HS-27A (cell line): ENCODE measurements at regions not wholly inside any gene's neighbourhood (a gene's known extent, or its start where the extent isn't known, plus 50 kb on each side); places are given as distances from the start of the nearest gene placed in this dataset.

Experiments
- DNase-seq: peaks from one replicate; pipeline ENCODE4 v3.0.0-alpha.2; 2012; ENCODE audit warnings: low read depth, missing footprints

- no peak for DNase-seq
Observed at GRCh38 chr12:93134175-93134890, 205.2 kb upstream of the EEA1 start.

- DNase-seq, result no peak
Observed at GRCh38 chr12:93134893-93135285, 205.8 kb upstream of the EEA1 start.

- DNase-seq, result no peak
Observed at GRCh38 chr12:93135286-93136239, 206.5 kb upstream of the EEA1 start.

- DNase-seq, result no peak
Observed at GRCh38 chr12:93136253-93137055, 207.4 kb upstream of the EEA1 start.

GRCh38 chr12:93137656-93138612 is 208.8 kb upstream of the EEA1 start:
- DNase-seq, result peak; percentile 35

- no peak for DNase-seq
Observed at GRCh38 chr12:93139028-93139665, 210.1 kb upstream of the EEA1 start.

GRCh38 chr12:93140325-93140724 is 211.2 kb upstream of the EEA1 start:
- DNase-seq, result no peak

GRCh38 chr12:93140801-93141200 is 211.7 kb upstream of the EEA1 start:
- DNase-seq, result no peak

GRCh38 chr12:93142881-93143280 is 213.8 kb upstream of the EEA1 start:
- no peak for DNase-seq

GRCh38 chr12:93144109-93144508 is 215.0 kb upstream of the EEA1 start:
- no peak for DNase-seq

- no peak for DNase-seq
Observed at GRCh38 chr12:93145086-93145485, 216.0 kb upstream of the EEA1 start.

- no peak for DNase-seq
Observed at GRCh38 chr12:93146263-93146939, 217.3 kb upstream of the EEA1 start.

GRCh38 chr12:93146970-93147369 is 217.9 kb upstream of the EEA1 start:
- no peak for DNase-seq

- no peak for DNase-seq
Observed at GRCh38 chr12:93148412-93148811, 219.3 kb upstream of the EEA1 start.

GRCh38 chr12:93149229-93149628 is 220.1 kb upstream of the EEA1 start:
- no peak for DNase-seq

- DNase-seq, result no peak
Observed at GRCh38 chr12:93151079-93151762, 222.1 kb upstream of the EEA1 start.

- DNase-seq, result no peak
Observed at GRCh38 chr12:93152617-93153016, 223.5 kb upstream of the EEA1 start.

- no peak for DNase-seq
Observed at GRCh38 chr12:93153321-93153720, 224.2 kb upstream of the EEA1 start.

GRCh38 chr12:93154096-93154728 is 223.5 kb upstream of the NUDT4 start:
- no peak for DNase-seq
